ENCODE measurements at regions not wholly inside any gene's neighbourhood (a gene's known extent, or its start where the extent isn't known, plus 50 kb on each side); places are given as distances from the start of the nearest gene placed in this dataset.

GRCh38 chr7:41312235-41312634 lies 390.7 kb downstream of the INHBA start:
- TF ChIP-seq EP300 (IDR thresholded peaks at IDR 0.05) (no peak), POLR2A (IDR thresholded peaks at IDR 0.05) (no peak), CTCF (IDR thresholded peaks at IDR 0.05) (no peak)
- Histone ChIP-seq H3K9me3 (no peaks in the 10 kb centered on the region), H3K27me3 (no peaks in the 10 kb centered on the region), H3K27ac (no peak overlapping the region), H3K4me1 (ENCODE audit: insufficient read depth) (no peaks in the 10 kb centered on the region), H3K4me3 (no peak overlapping the region), H3K36me3 (no peaks in the 10 kb centered on the region)
- 93 to 96% (median 94%) methylated on average over 6 of the region's 6 CpGs for WGBS, 3 donors
- DNase-seq = no peak
- intact Hi-C loops (cut with DNase I) = no loop called here

- Histone ChIP-seq H3K36me3 (no peaks in the 10 kb centered on the region), H3K9me3 (no peaks in the 10 kb centered on the region), H3K4me3 (no peak overlapping the region), H3K27ac (no peak overlapping the region), H3K27me3 (no peaks in the 10 kb centered on the region), H3K4me1 (ENCODE audit: insufficient read depth) (no peaks in the 10 kb centered on the region)
- DNase-seq = no peak
- 91 to 92% (median 91%) methylated on average over 3 of the region's 3 CpGs for WGBS, 3 donors
- TF ChIP-seq EP300 (IDR thresholded peaks at IDR 0.05) (no peak), POLR2A (IDR thresholded peaks at IDR 0.05) (no peak), CTCF (IDR thresholded peaks at IDR 0.05) (no peak)
- intact Hi-C loops (cut with DNase I) = no loop called here
These were observed 391.6 kb downstream of the INHBA start for GRCh38 chr7:41311301-41311700.

- Histone ChIP-seq H3K4me1 (ENCODE audit: insufficient read depth) (no peaks in the 10 kb centered on the region), H3K27ac (no peak overlapping the region), H3K27me3 (no peaks in the 10 kb centered on the region), H3K4me3 (no peak overlapping the region), H3K36me3 (no peaks in the 10 kb centered on the region), H3K9me3 (no peaks in the 10 kb centered on the region)
- no peak for DNase-seq
- intact Hi-C loops (cut with DNase I) = no loop called here
- TF ChIP-seq POLR2A (IDR thresholded peaks at IDR 0.05) = no peak
- 82 to 94% (median 91%) methylated on average over 2 of the region's 2 CpGs for WGBS, 3 donors
These were observed 396.4 kb downstream of the INHBA start for GRCh38 chr7:41306486-41306885.

GRCh38 chr7:41305001-41305400 lies 397.9 kb downstream of the INHBA start:
- intact Hi-C loops (cut with DNase I) = no loop called here
- Histone ChIP-seq H3K9me3 (no peaks in the 10 kb centered on the region), H3K4me1 (ENCODE audit: insufficient read depth) (no peaks in the 10 kb centered on the region), H3K27ac (no peak overlapping the region), H3K27me3 (no peaks in the 10 kb centered on the region), H3K4me3 (no peak overlapping the region), H3K36me3 (no peaks in the 10 kb centered on the region)
- TF ChIP-seq POLR2A (IDR thresholded peaks at IDR 0.05) = no peak
- TF ChIP-seq CTCF (IDR thresholded peaks at IDR 0.05) = no peak
- no peak for TF ChIP-seq EP300 (IDR thresholded peaks at IDR 0.05)
- DNase-seq = no peak
- 85 to 94% (median 92%) methylated on average over 1 of the region's 1 CpG for WGBS, 3 donors

GRCh38 chr7:41303709-41304108 lies 399.2 kb downstream of the INHBA start:
- TF ChIP-seq POLR2A (IDR thresholded peaks at IDR 0.05) = no peak
- no peak for TF ChIP-seq CTCF (IDR thresholded peaks at IDR 0.05)
- TF ChIP-seq EP300 (IDR thresholded peaks at IDR 0.05) = no peak
- 93 to 96% (median 93%) methylated on average over 4 of the region's 4 CpGs for WGBS, 3 donors
- intact Hi-C loops (cut with DNase I) = no loop called here

More at GRCh38 chr7:41303709-41304108, 399.2 kb downstream of the INHBA start:
- Histone ChIP-seq H3K9me3 (no peaks in the 10 kb centered on the region), H3K27ac (no peak overlapping the region), H3K4me1 (ENCODE audit: insufficient read depth) (no peaks in the 10 kb centered on the region), H3K36me3 (no peaks in the 10 kb centered on the region), H3K4me3 (no peak overlapping the region), H3K27me3 (no peaks in the 10 kb centered on the region)
- DNase-seq = no peak
